GM19025 (cell line): ENCODE measurements at regions not wholly inside any gene's neighbourhood (a gene's known extent, or its start where the extent isn't known, plus 50 kb on each side); places are given as distances from the start of the nearest gene placed in this dataset.

Experiments used
- ATAC-seq: cut with Tn5 transposase; IDR thresholded peaks from one replicate; pipeline ENCODE4 v1.9.1; 2021; ENCODE audit warnings: mild to moderate bottlenecking, low read depth, moderate library complexity; ENCODE audit not compliant: unreplicated experiment

- ATAC-seq, result no peak
Observed at GRCh38 chr12:92585115-92585727, 117.6 kb upstream of the PLEKHG7 start.

- ATAC-seq, result no peak
Observed at GRCh38 chr12:92583910-92584309, 118.9 kb upstream of the PLEKHG7 start.

GRCh38 chr12:92582893-92583292 lies 119.9 kb upstream of the PLEKHG7 start:
- no peak for ATAC-seq

- no peak for ATAC-seq
Observed at GRCh38 chr12:92582475-92582874, 120.3 kb upstream of the PLEKHG7 start.

GRCh38 chr12:92581604-92582003 lies 121.2 kb upstream of the PLEKHG7 start:
- peak; percentile 69 for ATAC-seq

GRCh38 chr12:92574911-92575570 lies 127.7 kb upstream of the PLEKHG7 start:
- no peak for ATAC-seq

GRCh38 chr12:92574051-92574783 lies 128.6 kb upstream of the PLEKHG7 start:
- no peak for ATAC-seq

- no peak for ATAC-seq
Observed at GRCh38 chr12:92573104-92573503, 129.7 kb upstream of the PLEKHG7 start.

GRCh38 chr12:92571844-92572543 lies 130.8 kb upstream of the PLEKHG7 start:
- ATAC-seq, result no peak

- ATAC-seq, result no peak
Observed at GRCh38 chr12:92571169-92571568, 131.6 kb upstream of the PLEKHG7 start.

- ATAC-seq, result peak; percentile 72
Observed at GRCh38 chr12:92570056-92570753, 132.6 kb upstream of the PLEKHG7 start.

GRCh38 chr12:92568691-92569090 lies 134.1 kb upstream of the PLEKHG7 start:
- ATAC-seq, result no peak

GRCh38 chr12:92566448-92567019 lies 136.3 kb upstream of the PLEKHG7 start:
- no peak for ATAC-seq

GRCh38 chr12:92563819-92564218 lies 139.0 kb upstream of the PLEKHG7 start:
- ATAC-seq, result no peak

- ATAC-seq, result no peak
Observed at GRCh38 chr12:92562063-92562734, 140.6 kb upstream of the PLEKHG7 start.

- no peak for ATAC-seq
Observed at GRCh38 chr12:92561543-92561899, 141.3 kb upstream of the PLEKHG7 start.

GRCh38 chr12:92560713-92561542 lies 141.9 kb upstream of the PLEKHG7 start:
- ATAC-seq, result no peak

- no peak for ATAC-seq
Observed at GRCh38 chr12:92558806-92559205, 144.0 kb upstream of the PLEKHG7 start.

- no peak for ATAC-seq
Observed at GRCh38 chr12:92558215-92558773, 144.5 kb upstream of the PLEKHG7 start.
